Body of pancreas (tissue), 4 donors: ENCODE measurements at regions not wholly inside any gene's neighbourhood (a gene's known extent, or its start where the extent isn't known, plus 50 kb on each side); places are given as distances from the start of the nearest gene placed in this dataset.

Experiments
- ATAC-seq: fragments of 150-250 bp; one replicate; pipeline ENCODE4 v1.9.1; 2016
- DNase-seq, 4 donors: peaks; one replicate each; pipeline ENCODE4 v3.0.0-alpha.2; 2019
- H3K27ac ChIP-seq, 4 donors: fragments of 200-600 bp; sonication (generic); 1 replicate in 3 of 4; 2 replicates in 1 of 4; pipeline versions ENCODE4 v1.5.1 to v1.6.1; 2016 to 2019; ENCODE audit warnings: mild to moderate bottlenecking in 1 of 4, mixed read lengths in 1 of 4, moderate library complexity in 1 of 4
- H3K27me3 ChIP-seq, 2 donors: fragments of 200-600 bp; sonication (generic); one replicate each; pipeline ENCODE4 v1.6.0; 2016; ENCODE audit warnings: mild to moderate bottlenecking in 1 of 2
- H3K36me3 ChIP-seq, 2 donors: fragments of 200-600 bp; sonication (generic); replicated peaks in 1 of 2; 2 replicates each; pipeline ENCODE4 v1.5.1; 2016; ENCODE audit warnings: low read depth in 2 of 2; ENCODE audit not compliant: insufficient read depth in 1 of 2
- H3K4me1 ChIP-seq: fragments of 200-600 bp; sonication (generic); one replicate; pipeline ENCODE4 v1.6.0; 2016
- H3K4me3 ChIP-seq, 2 donors: fragments of 200-600 bp; sonication (generic); 1 replicate in 1 of 2; 2 replicates in 1 of 2; pipeline ENCODE4 v1.5.1; 2016 to 2019
- H3K9me3 ChIP-seq, 3 donors: fragments of 200-600 bp; sonication (generic); 1 replicate in 2 of 3; 2 replicates in 1 of 3; pipeline ENCODE4 v1.5.1; 2016
- POLR2A ChIP-seq, 3 donors: fragments of 450-650 bp; IDR thresholded peaks; one replicate each; pipeline ENCODE4 v1.6.1; 2016; ENCODE audit warnings: antibody characterized with exemption in 3 of 3, mild to moderate bottlenecking in 2 of 3
- WGBS, 2 donors: methylation state at CpG; one replicate each; pipeline ENCODE4 v1.1.5; 2017; 5-methylcytosine and 5-hydroxymethylcytosine counted together
- intact Hi-C: fragments of 100-400 bp; cut with DNase I; formaldehyde crosslinking; loops from one replicate; pipeline ENCODE4 v1.15.1; 2023
- TF ChIP-seq, protein P1 (sequence below), 7 experiments: fragments of 450-650 bp in 4 of 7; fragments of 200-600 bp in 3 of 7; sonication (generic) in 3 of 7; IDR thresholded peaks; one replicate each; pipeline ENCODE4 v1.5.1; 2016 to 2019; ENCODE audit warnings: antibody characterized with exemption in 7 of 7

DNA sequence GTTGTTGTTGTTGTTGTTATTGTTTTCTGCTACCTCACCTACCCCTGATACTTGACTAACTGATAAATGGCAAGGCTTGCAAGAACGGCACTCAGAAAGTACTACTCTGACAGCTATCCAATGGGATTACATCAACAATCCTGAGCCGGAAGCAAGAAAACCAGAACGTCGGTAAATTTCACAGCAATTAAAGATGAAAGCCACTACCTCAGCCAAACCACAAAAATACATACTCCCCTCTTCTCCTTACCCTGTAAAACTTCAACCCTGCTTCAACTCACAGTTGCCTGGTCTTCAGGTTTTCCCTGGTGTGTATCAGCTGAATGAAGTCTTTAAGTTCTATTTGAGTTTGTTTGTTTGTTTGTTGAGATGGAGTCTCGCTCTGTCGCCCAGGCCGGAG lies 293.7 kb upstream of the RND3 start:
- no peak for TF ChIP-seq POLR2A (IDR thresholded peaks at IDR 0.05)
- TF ChIP-seq, protein P1, sequence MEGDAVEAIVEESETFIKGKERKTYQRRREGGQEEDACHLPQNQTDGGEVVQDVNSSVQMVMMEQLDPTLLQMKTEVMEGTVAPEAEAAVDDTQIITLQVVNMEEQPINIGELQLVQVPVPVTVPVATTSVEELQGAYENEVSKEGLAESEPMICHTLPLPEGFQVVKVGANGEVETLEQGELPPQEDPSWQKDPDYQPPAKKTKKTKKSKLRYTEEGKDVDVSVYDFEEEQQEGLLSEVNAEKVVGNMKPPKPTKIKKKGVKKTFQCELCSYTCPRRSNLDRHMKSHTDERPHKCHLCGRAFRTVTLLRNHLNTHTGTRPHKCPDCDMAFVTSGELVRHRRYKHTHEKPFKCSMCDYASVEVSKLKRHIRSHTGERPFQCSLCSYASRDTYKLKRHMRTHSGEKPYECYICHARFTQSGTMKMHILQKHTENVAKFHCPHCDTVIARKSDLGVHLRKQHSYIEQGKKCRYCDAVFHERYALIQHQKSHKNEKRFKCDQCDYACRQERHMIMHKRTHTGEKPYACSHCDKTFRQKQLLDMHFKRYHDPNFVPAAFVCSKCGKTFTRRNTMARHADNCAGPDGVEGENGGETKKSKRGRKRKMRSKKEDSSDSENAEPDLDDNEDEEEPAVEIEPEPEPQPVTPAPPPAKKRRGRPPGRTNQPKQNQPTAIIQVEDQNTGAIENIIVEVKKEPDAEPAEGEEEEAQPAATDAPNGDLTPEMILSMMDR (IDR thresholded peaks at IDR 0.05) = no peak
- WGBS, 2 donors = 76 to 82% methylated on average over 6 to 7 of the region's 7 CpGs
- Histone ChIP-seq H3K9me3 (no peaks in the 10 kb centered on the region), H3K4me3 (no peak overlapping the region), H3K36me3 (no peaks in the 10 kb centered on the region), H3K27me3 (no peaks in the 10 kb centered on the region), H3K4me1 (no peaks in the 10 kb centered on the region), H3K27ac (no peak overlapping the region)
- ATAC-seq (no peak), DNase-seq (no peak)
- intact Hi-C loops = no loop called here

- H3K27me3 ChIP-seq = no peaks in the 10 kb centered on the region
- H3K9me3 ChIP-seq = no peaks in the 10 kb centered on the region
- no peaks in the 10 kb centered on the region for H3K36me3 ChIP-seq
- no peak for TF ChIP-seq POLR2A (IDR thresholded peaks at IDR 0.05)
- WGBS, 2 donors = 33 to 53% methylated on average over 1 of the region's 1 CpG
- H3K4me1 ChIP-seq = no peaks in the 10 kb centered on the region
- H3K27ac ChIP-seq = no peak overlapping the region
- H3K4me3 ChIP-seq = no peak overlapping the region
- ATAC-seq = no peak
- intact Hi-C loops = no loop called here
- no peak for DNase-seq
Measured at GRCh38 chr2:150778828-150779227, 291.4 kb upstream of the RND3 start.

- intact Hi-C loops = no loop called here
- Histone ChIP-seq H3K36me3 (no peaks in the 10 kb centered on the region), H3K27ac (no peak overlapping the region), H3K4me3 (no peak overlapping the region), H3K9me3 (no peaks in the 10 kb centered on the region), H3K4me1 (no peaks in the 10 kb centered on the region), H3K27me3 (no peaks in the 10 kb centered on the region)
- no peak for DNase-seq
- TF ChIP-seq, protein P1 (IDR thresholded peaks at IDR 0.05) = no peak
- no peak for TF ChIP-seq POLR2A (IDR thresholded peaks at IDR 0.05)
- 70 to 78% methylated on average over 1 of the region's 1 CpG for WGBS, 2 donors
- ATAC-seq = no peak
Measured at GRCh38 chr2:150769421-150769820, 282.0 kb upstream of the RND3 start.

GRCh38 chr2:150767991-150768746 lies 280.7 kb upstream of the RND3 start:
- Histone ChIP-seq H3K27me3 (no peaks in the 10 kb centered on the region), H3K4me3 (no peak overlapping the region), H3K4me1 (no peaks in the 10 kb centered on the region), H3K9me3 (no peaks in the 10 kb centered on the region), H3K36me3 (no peaks in the 10 kb centered on the region), H3K27ac (no peak overlapping the region)
- ATAC-seq (no peak), DNase-seq (no peak)
- WGBS, 2 donors = 49 to 65% methylated on average over 5 of the region's 5 CpGs
- TF ChIP-seq, protein P1 (IDR thresholded peaks at IDR 0.05) = no peak
- TF ChIP-seq POLR2A (IDR thresholded peaks at IDR 0.05) = no peak
- intact Hi-C loops = no loop called here

GRCh38 chr2:150762571-150762970 lies 275.1 kb upstream of the RND3 start:
- no peaks in the 10 kb centered on the region for H3K36me3 ChIP-seq
- H3K27me3 ChIP-seq = no peaks in the 10 kb centered on the region
- DNase-seq = no peak
- no peak overlapping the region for H3K4me3 ChIP-seq
- H3K27ac ChIP-seq = no peak overlapping the region
- ATAC-seq = no peak
- no peaks in the 10 kb centered on the region for H3K9me3 ChIP-seq
- WGBS, 2 donors = 32 to 54% methylated on average over 2 of the region's 2 CpGs
- intact Hi-C loops = no loop called here
- no peaks in the 10 kb centered on the region for H3K4me1 ChIP-seq
- TF ChIP-seq, protein P1 (IDR thresholded peaks at IDR 0.05) = no peak
- TF ChIP-seq POLR2A (IDR thresholded peaks at IDR 0.05) = no peak
